DMS153 (cell line): ENCODE measurements at regions not wholly inside any gene's neighbourhood (a gene's known extent, or its start where the extent isn't known, plus 50 kb on each side); places are given as distances from the start of the nearest gene placed in this dataset.

Source experiments
- DNase-seq: peaks from one replicate; lab custom pipeline; 2025; lab: John Stamatoyannopoulos, UW

GRCh38 chr6:15876406-15876805 lies 213.6 kb upstream of the DTNBP1 start:
- DNase-seq = no peak

- DNase-seq = no peak
These were observed 213.0 kb upstream of the DTNBP1 start for GRCh38 chr6:15875797-15876196.

DNA sequence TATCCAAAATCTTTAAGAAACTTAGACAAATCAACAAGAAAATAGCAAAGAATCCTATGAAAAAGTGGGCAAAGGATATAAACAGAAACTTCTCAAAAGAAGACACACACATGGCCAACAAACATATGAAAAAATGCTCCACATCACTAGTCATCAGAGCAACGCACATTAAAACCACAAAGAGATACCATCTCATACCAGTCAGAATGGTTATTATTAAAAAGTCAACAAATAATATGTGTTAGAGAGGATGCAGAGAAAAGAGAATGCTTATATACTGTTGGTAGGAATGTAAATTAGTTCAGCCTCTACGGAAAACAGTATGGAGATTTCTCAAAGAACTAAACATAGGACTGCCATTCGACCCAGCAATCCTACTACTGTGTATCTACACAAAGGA lies 212.0 kb upstream of the DTNBP1 start:
- no peak for DNase-seq

DNA sequence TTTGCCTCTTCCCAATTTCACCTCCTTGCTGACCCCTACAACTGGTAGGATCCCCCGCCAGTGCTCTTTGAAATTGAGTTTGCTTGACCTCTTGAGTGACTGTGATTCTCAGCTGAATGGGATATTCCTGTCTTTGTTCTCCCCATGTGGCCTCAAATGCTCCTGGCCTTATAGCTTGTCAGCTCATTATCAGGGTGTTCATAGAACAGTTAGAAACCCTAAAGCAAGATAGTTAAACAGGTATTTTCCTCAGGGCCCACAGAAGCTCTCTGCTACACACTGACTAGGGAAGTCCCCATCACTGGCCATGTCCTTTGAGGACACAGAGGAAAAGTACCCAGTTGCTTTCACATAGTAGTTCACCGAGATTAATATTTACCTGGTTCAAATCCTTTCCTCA lies 211.5 kb upstream of the DTNBP1 start:
- no peak for DNase-seq

GRCh38 chr6:15872241-15873103 lies 209.6 kb upstream of the DTNBP1 start:
- no peak for DNase-seq

DNA sequence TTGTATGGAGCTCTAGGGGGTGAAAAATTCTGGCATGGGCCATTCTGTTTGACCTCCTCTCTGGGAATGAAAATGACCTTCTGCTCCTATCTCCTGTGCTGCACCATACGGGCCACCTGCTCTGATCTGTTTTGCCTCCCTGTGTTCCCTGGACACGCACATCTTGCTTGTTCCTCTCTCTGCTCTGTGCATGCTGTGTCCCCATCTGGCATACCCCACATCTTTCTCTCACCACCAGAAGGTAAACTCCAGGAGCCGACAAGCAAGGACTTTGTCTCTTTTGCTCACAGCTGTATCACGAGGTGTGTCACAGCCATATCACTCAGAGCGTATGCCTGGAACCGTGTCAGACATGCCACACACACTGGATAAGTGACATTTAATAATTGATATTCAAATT lies 208.4 kb upstream of the DTNBP1 start:
- no peak for DNase-seq

DNA sequence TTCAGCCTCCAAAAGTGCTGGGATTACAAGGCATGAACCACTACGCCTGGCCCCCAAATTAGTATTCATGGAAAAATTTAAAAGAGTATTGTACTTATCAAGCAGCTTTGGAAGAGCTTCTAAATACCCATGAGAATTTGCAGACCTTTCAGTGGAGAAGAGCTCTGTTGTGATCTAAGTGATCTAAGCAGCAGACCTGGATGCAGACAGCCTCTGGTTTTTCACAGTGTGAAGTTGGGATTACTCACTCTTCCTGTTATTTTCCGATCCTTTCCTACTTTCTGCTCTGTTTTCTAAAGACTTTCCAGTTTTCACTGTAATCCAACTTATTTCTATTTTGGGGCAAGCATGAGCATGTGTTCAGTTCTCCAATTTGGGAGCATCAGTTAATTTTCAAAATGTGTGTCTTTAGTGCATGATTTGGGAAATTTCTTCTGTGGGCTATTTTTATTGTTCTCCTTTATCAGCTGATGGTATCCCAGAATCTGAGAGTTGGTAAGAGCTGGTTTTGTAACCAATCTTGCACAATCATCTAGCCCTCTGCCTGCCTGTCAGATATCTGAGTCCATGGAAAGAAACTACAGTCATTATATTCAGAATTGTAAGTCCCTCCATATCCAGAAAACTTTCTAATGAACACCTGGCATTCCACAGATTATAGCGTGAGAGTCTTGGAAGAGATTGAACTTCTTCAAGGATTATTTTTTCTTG lies 207.7 kb upstream of the DTNBP1 start:
- no peak for DNase-seq

DNA sequence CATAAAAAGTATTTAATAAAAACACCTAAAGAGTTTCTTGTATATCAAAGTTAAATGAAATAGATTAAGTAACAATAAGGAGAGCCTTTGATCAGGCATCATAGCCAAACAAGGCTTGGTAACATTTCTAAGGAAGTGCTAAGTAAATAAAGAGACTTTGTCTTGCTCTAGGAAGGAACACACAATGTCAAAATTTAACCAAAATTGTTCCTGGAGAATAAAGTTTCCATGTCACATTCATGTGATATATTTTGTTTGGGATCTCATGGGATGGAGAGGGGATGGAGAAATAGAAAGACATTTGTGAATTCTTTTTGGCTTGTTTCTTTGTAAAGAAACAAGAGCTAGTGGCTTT lies 201.9 kb upstream of the DTNBP1 start:
- DNase-seq = no peak

DNA sequence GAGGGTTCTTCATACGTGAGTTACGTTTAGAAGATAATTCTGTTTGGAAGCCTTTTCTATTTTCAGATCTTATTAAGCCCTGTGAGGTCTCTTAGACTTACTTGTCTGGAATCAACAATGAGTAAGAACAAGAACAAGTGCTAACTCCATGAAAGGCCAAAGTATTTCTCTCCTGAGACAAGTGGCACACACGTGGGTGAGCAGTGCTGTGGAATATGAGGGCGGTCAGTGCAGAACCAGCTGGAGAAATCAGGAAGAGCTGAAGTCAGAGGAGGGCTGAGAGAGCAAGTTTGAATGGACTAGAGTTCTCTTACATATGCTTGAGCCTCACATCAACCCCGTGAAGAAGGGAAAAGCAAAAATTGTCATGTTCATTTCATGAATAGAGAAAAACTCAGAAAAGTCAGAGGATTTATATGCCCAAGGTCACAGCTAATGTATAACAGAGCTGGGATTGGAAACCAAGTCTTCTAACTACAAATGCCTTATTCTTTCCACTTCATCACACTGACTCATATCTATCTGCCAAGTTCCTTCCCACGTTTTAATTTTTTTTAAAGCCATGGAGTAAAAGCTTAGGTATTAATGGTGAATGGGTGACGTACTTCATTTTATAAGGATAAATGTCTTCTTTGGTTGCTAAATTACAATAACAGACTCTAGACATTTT lies 201.3 kb upstream of the DTNBP1 start:
- no peak for DNase-seq

GRCh38 chr6:15862810-15863209 lies 200.0 kb upstream of the DTNBP1 start:
- DNase-seq = no peak

DNA sequence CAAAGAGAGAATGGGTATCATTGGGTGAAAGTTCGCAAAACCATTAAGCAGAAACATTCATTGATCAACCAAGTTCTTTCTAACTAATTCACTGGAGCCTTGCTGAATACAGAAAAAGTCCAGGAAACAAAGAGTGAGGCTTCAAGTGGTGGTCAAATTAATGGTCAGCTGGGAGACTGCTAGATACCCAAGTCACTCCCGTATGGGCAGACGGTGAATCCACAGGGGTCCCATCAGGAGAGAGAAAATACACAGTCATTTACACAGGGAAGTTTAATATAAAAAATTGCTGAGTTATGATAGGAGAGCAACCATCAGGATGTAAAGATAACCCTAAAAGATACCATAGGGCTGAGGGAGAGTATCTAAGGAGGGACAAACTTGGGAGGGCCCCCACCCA lies 198.7 kb upstream of the DTNBP1 start:
- DNase-seq = no peak

GRCh38 chr6:15854826-15855710 lies 192.2 kb upstream of the DTNBP1 start:
- DNase-seq = no peak

GRCh38 chr6:15854378-15854777 lies 191.6 kb upstream of the DTNBP1 start:
- no peak for DNase-seq

DNA sequence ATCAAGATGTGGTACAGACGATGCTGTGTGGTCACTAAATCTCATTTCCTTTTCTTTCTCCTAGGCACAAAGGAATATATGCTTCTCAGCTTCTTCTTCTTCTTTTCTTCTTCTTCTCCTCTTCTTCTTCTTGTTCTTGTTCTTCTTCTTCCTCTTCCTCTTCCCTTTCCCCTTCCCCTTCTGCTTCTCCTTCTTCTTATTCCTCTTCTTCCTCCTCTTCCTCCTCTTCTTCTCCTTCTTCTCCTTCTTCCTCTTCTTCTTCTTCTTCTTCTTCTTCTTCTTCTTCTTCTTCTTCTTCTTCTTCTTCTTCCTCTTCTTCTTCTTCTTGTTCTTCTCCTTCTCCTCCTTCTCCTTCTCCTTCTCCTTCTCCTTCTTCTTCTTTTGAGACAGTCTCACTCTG lies 190.4 kb upstream of the DTNBP1 start:
- no peak for DNase-seq

- no peak for DNase-seq
These were observed 189.5 kb upstream of the DTNBP1 start for GRCh38 chr6:15852289-15852688.

DNA sequence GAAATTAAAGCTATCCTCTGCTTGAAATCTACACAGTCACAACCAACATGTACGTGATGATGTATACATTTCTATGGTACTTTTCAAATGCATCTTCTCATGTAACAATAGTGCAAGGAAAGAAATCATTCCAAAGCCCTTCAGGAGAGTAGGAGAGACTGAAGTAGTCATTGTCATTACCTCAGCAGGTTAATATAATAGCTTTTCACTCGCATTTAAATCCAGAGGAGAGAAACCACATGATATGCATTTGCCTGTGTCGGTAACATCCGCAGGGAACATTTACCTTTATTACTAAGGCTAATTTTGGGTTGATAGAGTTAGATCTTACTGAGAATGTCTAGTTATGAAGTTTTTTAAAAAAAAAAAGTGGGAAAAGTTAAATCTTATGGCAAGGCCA lies 186.6 kb upstream of the DTNBP1 start:
- DNase-seq = no peak

DNA sequence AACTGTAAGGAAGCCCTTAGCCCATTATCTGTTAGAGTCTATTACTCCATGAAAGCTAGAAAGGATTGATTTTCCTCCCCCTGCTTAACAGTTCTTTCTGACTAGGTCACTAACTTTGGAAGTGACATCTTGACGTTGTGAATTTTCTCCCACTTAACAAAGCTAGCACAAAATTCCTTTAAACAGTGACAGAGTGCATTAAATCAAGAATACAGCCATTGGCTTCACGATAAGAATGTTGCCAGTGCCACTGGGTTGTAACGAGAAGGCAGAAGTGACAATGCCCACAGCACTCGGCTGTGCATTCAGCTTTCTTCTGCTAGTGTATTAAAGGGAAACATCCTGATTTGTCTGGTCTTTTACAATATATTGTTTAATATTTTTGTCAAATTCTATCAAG lies 182.7 kb upstream of the DTNBP1 start:
- no peak for DNase-seq

DNA sequence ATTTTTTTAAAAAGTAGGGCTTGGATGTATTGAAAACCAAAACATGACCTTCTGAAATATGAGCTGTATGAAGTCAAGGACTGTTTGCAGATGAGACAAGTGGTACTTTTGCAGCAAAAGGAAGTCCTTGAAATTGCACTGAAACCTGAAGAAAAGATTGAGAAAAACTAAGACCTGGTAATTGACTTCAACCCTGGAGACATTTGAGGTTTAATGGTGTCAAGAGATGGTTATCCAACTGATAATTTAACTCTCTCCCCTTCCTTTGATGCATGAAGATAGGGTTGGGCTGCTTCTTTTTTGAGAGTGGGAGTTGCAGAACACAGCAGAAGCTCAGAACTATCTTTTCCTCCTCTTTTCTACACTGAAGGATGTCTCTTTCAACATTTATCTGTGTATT lies 180.9 kb upstream of the DTNBP1 start:
- no peak for DNase-seq

DNA sequence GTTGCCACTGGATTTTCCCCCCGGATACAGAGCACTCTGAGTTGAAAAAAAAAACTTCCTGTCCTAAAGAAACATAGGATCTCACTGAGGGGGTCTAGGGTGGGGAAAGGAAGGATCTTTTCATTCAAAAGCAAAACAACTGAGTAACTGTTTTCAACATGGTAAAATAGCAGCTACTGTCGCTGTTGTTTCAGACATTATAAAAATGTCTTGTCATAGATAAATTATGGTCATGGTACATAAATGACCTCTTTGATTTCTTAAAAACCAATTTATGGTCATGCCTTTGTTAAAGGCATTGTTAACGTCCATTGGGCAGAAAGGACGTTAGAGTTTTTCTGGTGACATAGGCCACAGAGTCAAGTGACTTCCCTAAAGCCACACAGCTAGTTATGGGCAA lies 180.4 kb upstream of the DTNBP1 start:
- DNase-seq = no peak

- no peak for DNase-seq
These were observed 179.9 kb upstream of the DTNBP1 start for GRCh38 chr6:15842727-15843117.

DNA sequence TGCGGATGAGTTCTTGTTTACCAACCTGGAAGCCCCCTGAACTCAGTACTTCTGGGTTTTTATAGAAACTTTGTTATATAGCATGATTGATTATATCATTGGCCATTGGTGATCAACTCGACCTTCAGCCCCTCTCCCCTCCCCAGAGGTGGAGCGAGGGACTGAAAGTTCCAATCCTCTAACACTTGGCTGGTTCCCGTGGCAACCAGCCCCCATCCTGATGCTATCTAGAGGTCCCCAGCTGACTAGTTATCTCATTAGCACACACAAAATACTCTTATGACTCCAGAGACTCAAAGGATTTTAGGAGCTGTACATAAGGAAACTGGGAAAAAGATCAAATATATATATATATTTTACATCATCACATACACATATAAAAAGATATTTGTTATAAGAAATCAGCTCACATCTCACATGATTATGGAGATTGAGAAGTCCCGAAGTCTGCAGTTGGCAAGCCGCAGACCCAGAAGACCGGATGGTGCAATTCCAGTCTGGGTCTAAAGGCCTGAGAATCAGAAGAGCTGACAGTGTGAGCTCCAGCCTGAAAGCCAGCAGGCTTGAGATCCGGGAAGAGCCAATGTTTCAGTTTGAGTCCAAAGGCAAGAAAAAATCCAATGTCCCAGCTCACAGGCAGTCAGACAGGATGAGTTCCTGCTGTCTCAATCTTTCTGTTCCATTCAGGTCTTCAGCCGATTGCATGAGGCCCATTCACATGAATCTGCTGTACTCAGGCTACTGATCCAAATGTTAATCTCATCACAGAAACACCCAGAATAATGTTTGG lies 179.3 kb upstream of the DTNBP1 start:
- DNase-seq = no peak
